SK-N-SH treated with all-trans-retinoic acid at 6 μM for 48 hours (cell line): ENCODE measurements at regions not wholly inside any gene's neighbourhood (a gene's known extent, or its start where the extent isn't known, plus 50 kb on each side); places are given as distances from the start of the nearest gene placed in this dataset.
"Not testable (repeated sequence)": the region's sequence is repeated elsewhere in the genome, so short reads cannot be mapped to it uniquely, and the experiment has no call there.

Experiments
- BACH2 ChIP-seq: fragments of 250-450 bp; sonication (Bioruptor Pico); IDR thresholded peaks from 2 replicates; pipeline ENCODE4 v1.9.0; 2021; ENCODE audit warnings: mild to moderate bottlenecking, borderline replicate concordance
- CSDC2 ChIP-seq: fragments of 250-450 bp; sonication (Bioruptor Pico); IDR thresholded peaks from 2 replicates; pipeline ENCODE4 v1.5.0; 2020; ENCODE audit warnings: mild to moderate bottlenecking, moderate library complexity
- SNAI2 ChIP-seq: fragments of 250-450 bp; sonication (Bioruptor Pico); IDR thresholded peaks from 2 replicates; pipeline ENCODE4 v1.5.0; 2020; ENCODE audit warnings: mild to moderate bottlenecking, moderate library complexity
- TCF4 ChIP-seq: fragments of 250-450 bp; sonication (Bioruptor Pico); IDR thresholded peaks from 2 replicates; pipeline ENCODE4 v1.8.0; 2021; ENCODE audit warnings: mild to moderate bottlenecking, moderate library complexity, borderline replicate concordance
- TSHZ2 ChIP-seq: fragments of 250-450 bp; sonication (Bioruptor Pico); IDR thresholded peaks from 2 replicates; pipeline ENCODE4 v1.5.0; 2020; ENCODE audit warnings: mild to moderate bottlenecking, moderate library complexity
- ZC3H10 ChIP-seq: fragments of 250-450 bp; sonication (Bioruptor Pico); IDR thresholded peaks from 2 replicates; pipeline ENCODE4 v1.5.1; 2021; ENCODE audit warnings: mild to moderate bottlenecking, moderate library complexity
- ZFP3 ChIP-seq: fragments of 250-450 bp; sonication (Bioruptor Pico); IDR thresholded peaks from 2 replicates; pipeline ENCODE4 v1.5.0; 2020; ENCODE audit warnings: mild to moderate bottlenecking, moderate library complexity
- ZFP30 ChIP-seq: fragments of 450-650 bp; formaldehyde crosslinking; IDR thresholded peaks from 2 replicates; pipeline ENCODE4 v1.5.0; 2022; ENCODE audit warnings: mild to moderate bottlenecking, moderate library complexity
- TF ChIP-seq, protein P1 (sequence below): fragments of 250-450 bp; sonication (Bioruptor Pico); IDR thresholded peaks from 2 replicates; pipeline ENCODE4 v1.8.0; 2020; ENCODE audit warnings: mild to moderate bottlenecking, moderate library complexity, borderline replicate concordance

DNA sequence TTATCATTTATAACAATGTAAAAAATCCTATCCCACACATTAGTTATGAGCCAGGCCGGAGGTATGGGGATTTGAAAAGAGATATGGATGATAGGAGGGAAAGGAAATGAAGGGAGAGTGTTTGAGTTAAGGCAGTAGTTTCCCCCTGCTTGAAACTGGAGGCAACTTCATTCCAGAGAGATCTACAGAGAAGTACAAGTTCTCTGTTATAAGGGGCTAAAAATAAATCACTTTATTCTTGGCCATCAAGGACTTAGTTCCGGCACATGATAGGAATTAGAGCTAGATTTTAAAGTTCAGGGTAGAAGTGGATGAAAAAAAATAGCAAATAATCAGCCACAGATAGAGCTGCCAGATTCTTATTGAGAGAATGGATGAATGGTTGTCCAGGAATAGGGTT lies 289.7 kb downstream of the ZNF37A start:
- not testable (repeated sequence) for TF ChIP-seq ZFP3 (CRISPR knock-in tag); BACH2 (CRISPR knock-in tag); TSHZ2 (CRISPR knock-in tag); SNAI2 (CRISPR knock-in tag); CSDC2 (CRISPR knock-in tag); ZFP30; TCF4 (CRISPR knock-in tag); ZC3H10 (CRISPR knock-in tag)
- TF ChIP-seq, protein P1, sequence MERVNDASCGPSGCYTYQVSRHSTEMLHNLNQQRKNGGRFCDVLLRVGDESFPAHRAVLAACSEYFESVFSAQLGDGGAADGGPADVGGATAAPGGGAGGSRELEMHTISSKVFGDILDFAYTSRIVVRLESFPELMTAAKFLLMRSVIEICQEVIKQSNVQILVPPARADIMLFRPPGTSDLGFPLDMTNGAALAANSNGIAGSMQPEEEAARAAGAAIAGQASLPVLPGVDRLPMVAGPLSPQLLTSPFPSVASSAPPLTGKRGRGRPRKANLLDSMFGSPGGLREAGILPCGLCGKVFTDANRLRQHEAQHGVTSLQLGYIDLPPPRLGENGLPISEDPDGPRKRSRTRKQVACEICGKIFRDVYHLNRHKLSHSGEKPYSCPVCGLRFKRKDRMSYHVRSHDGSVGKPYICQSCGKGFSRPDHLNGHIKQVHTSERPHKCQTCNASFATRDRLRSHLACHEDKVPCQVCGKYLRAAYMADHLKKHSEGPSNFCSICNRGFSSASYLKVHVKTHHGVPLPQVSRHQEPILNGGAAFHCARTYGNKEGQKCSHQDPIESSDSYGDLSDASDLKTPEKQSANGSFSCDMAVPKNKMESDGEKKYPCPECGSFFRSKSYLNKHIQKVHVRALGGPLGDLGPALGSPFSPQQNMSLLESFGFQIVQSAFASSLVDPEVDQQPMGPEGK (CRISPR knock-in tag) = not testable (repeated sequence)
